ENCODE measurements at regions not wholly inside any gene's neighbourhood (a gene's known extent, or its start where the extent isn't known, plus 50 kb on each side); places are given as distances from the start of the nearest gene placed in this dataset.

DNA sequence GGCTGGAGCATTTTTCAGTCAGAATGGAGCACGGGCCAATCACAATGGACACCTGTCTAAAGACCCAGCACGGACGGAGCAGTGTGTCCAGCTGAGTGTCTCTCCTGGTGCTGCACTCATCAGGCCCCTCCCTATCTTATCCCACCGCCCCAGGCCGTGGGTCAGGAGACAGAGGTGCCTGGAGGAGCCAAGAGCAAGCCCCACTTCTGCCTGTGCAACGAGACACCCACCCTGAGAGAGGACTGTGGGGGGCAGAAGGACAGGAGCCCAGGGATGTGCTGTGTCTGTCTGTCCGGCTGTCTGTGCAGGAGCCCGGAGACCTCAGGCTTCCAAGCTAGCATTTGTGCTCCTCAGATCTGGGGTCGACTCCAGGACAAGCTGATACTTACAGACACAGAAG lies 69.6 kb upstream of the SFSWAP start:
- TF ChIP-seq FOXA1 (IDR thresholded peaks at IDR 0.05) (no peak), SUZ12 (IDR thresholded peaks at IDR 0.05) (no peak), L3MBTL2 (conservative IDR thresholded peaks at IDR 0.05) (no peak), HDGF (IDR thresholded peaks at IDR 0.05; ENCODE audit: borderline replicate concordance) (no peak)
